ENCODE measurements at regions not wholly inside any gene's neighbourhood (a gene's known extent, or its start where the extent isn't known, plus 50 kb on each side); places are given as distances from the start of the nearest gene placed in this dataset.

DNA sequence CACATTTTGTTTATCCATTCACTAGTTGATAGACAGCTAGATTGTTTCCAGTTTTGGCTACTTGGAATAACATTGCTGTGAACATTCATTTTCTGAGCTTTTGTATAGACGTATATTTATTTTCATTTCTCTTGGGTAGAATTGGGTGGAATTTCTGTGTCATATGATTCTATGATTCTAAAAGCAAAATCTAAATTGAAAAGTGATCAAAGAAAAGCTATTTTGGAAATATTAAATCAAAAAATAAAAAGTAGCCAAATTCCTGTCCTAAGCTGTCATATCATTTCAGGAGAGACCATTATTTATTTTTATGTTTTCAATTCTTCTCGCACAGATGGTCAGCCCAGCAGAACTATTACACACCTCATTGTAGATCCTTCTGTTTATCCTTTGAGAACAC lies 229.2 kb downstream of the COL12A1 start:
- TF ChIP-seq NR1H2 (CRISPR knock-in tag; IDR thresholded peaks at IDR 0.05; ENCODE audit: borderline replicate concordance, low read depth), result no peak
- no peak for TF ChIP-seq ZNF3 (CRISPR knock-in tag; IDR thresholded peaks at IDR 0.05)
- no peak for TF ChIP-seq EZH2 (conservative IDR thresholded peaks at IDR 0.05; ENCODE audit: low read depth, low read length)
- no peak for TF ChIP-seq NFYB (CRISPR knock-in tag; IDR thresholded peaks at IDR 0.05)
- no peak for TF ChIP-seq ZNF33B (CRISPR knock-in tag; IDR thresholded peaks at IDR 0.05)
- no peak for TF ChIP-seq GABPA (IDR thresholded peaks at IDR 0.05; ENCODE audit: low read depth, low read length)
- TF ChIP-seq GABPA (CRISPR knock-in tag; IDR thresholded peaks at IDR 0.05; ENCODE audit: low read depth), result no peak
- TF ChIP-seq, protein P1, sequence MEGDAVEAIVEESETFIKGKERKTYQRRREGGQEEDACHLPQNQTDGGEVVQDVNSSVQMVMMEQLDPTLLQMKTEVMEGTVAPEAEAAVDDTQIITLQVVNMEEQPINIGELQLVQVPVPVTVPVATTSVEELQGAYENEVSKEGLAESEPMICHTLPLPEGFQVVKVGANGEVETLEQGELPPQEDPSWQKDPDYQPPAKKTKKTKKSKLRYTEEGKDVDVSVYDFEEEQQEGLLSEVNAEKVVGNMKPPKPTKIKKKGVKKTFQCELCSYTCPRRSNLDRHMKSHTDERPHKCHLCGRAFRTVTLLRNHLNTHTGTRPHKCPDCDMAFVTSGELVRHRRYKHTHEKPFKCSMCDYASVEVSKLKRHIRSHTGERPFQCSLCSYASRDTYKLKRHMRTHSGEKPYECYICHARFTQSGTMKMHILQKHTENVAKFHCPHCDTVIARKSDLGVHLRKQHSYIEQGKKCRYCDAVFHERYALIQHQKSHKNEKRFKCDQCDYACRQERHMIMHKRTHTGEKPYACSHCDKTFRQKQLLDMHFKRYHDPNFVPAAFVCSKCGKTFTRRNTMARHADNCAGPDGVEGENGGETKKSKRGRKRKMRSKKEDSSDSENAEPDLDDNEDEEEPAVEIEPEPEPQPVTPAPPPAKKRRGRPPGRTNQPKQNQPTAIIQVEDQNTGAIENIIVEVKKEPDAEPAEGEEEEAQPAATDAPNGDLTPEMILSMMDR (CRISPR knock-in tag; IDR thresholded peaks at IDR 0.05), result no peak
- TF ChIP-seq, protein P2, sequence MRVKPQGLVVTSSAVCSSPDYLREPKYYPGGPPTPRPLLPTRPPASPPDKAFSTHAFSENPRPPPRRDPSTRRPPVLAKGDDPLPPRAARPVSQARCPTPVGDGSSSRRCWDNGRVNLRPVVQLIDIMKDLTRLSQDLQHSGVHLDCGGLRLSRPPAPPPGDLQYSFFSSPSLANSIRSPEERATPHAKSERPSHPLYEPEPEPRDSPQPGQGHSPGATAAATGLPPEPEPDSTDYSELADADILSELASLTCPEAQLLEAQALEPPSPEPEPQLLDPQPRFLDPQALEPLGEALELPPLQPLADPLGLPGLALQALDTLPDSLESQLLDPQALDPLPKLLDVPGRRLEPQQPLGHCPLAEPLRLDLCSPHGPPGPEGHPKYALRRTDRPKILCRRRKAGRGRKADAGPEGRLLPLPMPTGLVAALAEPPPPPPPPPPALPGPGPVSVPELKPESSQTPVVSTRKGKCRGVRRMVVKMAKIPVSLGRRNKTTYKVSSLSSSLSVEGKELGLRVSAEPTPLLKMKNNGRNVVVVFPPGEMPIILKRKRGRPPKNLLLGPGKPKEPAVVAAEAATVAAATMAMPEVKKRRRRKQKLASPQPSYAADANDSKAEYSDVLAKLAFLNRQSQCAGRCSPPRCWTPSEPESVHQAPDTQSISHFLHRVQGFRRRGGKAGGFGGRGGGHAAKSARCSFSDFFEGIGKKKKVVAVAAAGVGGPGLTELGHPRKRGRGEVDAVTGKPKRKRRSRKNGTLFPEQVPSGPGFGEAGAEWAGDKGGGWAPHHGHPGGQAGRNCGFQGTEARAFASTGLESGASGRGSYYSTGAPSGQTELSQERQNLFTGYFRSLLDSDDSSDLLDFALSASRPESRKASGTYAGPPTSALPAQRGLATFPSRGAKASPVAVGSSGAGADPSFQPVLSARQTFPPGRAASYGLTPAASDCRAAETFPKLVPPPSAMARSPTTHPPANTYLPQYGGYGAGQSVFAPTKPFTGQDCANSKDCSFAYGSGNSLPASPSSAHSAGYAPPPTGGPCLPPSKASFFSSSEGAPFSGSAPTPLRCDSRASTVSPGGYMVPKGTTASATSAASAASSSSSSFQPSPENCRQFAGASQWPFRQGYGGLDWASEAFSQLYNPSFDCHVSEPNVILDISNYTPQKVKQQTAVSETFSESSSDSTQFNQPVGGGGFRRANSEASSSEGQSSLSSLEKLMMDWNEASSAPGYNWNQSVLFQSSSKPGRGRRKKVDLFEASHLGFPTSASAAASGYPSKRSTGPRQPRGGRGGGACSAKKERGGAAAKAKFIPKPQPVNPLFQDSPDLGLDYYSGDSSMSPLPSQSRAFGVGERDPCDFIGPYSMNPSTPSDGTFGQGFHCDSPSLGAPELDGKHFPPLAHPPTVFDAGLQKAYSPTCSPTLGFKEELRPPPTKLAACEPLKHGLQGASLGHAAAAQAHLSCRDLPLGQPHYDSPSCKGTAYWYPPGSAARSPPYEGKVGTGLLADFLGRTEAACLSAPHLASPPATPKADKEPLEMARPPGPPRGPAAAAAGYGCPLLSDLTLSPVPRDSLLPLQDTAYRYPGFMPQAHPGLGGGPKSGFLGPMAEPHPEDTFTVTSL (CRISPR knock-in tag; IDR thresholded peaks at IDR 0.05; ENCODE audit: borderline replicate concordance), result no peak
- TF ChIP-seq, protein P3, sequence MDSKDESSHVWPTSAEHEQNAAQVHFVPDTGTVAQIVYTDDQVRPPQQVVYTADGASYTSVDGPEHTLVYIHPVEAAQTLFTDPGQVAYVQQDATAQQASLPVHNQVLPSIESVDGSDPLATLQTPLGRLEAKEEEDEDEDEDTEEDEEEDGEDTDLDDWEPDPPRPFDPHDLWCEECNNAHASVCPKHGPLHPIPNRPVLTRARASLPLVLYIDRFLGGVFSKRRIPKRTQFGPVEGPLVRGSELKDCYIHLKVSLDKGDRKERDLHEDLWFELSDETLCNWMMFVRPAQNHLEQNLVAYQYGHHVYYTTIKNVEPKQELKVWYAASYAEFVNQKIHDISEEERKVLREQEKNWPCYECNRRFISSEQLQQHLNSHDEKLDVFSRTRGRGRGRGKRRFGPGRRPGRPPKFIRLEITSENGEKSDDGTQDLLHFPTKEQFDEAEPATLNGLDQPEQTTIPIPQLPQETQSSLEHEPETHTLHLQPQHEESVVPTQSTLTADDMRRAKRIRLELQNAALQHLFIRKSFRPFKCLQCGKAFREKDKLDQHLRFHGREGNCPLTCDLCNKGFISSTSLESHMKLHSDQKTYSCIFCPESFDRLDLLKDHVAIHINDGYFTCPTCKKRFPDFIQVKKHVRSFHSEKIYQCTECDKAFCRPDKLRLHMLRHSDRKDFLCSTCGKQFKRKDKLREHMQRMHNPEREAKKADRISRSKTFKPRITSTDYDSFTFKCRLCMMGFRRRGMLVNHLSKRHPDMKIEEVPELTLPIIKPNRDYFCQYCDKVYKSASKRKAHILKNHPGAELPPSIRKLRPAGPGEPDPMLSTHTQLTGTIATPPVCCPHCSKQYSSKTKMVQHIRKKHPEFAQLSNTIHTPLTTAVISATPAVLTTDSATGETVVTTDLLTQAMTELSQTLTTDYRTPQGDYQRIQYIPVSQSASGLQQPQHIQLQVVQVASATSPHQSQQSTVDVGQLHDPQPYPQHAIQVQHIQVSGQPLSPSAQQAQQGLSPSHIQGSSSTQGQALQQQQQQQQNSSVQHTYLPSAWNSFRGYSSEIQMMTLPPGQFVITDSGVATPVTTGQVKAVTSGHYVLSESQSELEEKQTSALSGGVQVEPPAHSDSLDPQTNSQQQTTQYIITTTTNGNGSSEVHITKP (CRISPR knock-in tag; IDR thresholded peaks at IDR 0.05; ENCODE audit: low read depth), result no peak
- no peak for TF ChIP-seq TCF12 (IDR thresholded peaks at IDR 0.05)
- TF ChIP-seq TCF12 (CRISPR knock-in tag; IDR thresholded peaks at IDR 0.05), result no peak

All from HepG2 (cell line).